Stimulated activated CD4-positive, alpha-beta T cell treated with anti-CD3 and anti-CD28 coated beads, Interleukin-1b, Interleukin-23, amount 100 ng/mL, for 24 hours (primary cell): ENCODE measurements at regions not wholly inside any gene's neighbourhood (a gene's known extent, or its start where the extent isn't known, plus 50 kb on each side); places are given as distances from the start of the nearest gene placed in this dataset.
"Not testable (repeated sequence)": the region's sequence is repeated elsewhere in the genome, so short reads cannot be mapped to it uniquely, and the experiment has no call there.

Source experiments
- DNase-seq, 4 experiments: peaks; one replicate each; pipeline ENCODE4 v3.0.0-alpha.2; 2020; ENCODE audit warnings: low read depth in 4 of 4, low spot score in 1 of 4

- DNase-seq, result no peak
Measured at GRCh38 chr1:213452501-213452900, 401.5 kb downstream of the RPS6KC1 start.

- DNase-seq, result no peak
Measured at GRCh38 chr1:213457186-213457585, 406.1 kb downstream of the RPS6KC1 start.

GRCh38 chr1:213457733-213458132, 406.7 kb downstream of the RPS6KC1 start:
- no peak for DNase-seq

GRCh38 chr1:213462374-213462773, 411.3 kb downstream of the RPS6KC1 start:
- DNase-seq, result not testable (repeated sequence)

GRCh38 chr1:213464786-213465460, 413.9 kb downstream of the RPS6KC1 start:
- DNase-seq, result no peak

DNA sequence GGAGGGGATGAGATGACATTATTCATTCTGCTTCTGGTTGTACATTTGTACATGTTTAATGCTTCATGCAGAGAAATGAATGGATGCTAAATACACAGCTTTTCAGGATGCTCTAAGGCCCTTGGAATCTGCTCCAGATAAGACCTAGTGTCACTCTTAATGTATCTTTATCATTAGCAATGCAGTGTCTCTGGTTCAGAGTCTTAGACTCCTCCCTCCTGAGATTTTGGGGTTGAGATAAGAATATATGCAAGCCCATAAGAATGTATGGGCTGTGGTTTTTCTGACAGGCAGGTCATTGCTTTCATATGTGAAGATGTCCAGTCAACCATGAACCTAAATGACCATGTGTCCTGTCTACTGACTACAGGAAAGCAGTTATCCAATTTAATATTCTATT, 415.5 kb downstream of the RPS6KC1 start:
- DNase-seq, result no peak

DNA sequence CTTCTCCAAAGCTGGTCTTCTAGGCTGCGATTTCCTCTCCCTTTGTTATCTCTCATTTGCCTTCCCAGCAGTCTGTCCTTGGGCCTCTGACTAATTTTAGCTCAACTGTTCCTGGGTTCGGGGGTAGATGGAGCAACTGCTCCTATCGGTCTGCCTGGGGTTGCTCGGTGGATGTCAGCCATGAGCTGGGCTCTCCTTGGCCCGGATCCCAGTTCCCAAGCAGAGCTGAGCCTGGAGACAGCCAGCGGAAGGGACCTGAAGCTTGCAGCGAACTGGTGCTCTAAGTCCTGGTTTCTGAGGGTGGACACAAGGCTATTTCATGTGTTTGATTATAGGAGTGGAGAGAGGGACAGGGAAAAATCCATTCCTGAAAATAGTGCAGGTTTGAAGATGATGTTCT, 423.0 kb downstream of the RPS6KC1 start:
- DNase-seq, result no peak

GRCh38 chr1:213481395-213481794, 430.4 kb downstream of the RPS6KC1 start:
- no peak for DNase-seq

DNA sequence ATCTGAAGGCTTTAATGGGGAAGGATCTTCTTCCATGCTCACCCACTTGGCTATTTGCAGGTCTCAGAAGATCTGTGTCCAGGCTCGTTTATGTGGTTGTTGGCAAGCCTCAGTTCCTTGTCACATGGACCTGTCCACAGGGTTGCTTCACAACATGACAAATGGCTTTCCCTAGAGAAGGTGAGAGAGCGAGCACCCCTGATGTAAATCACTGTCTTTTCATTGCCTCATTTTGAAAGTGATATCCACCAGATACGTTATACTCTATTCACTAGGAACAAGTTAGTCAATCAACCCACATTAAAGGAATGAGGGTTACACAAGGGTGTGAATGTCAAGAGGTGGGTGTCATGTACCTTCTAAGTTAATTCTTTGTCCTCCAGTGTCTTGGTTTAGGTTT, 433.3 kb downstream of the RPS6KC1 start:
- DNase-seq, result no peak

DNA sequence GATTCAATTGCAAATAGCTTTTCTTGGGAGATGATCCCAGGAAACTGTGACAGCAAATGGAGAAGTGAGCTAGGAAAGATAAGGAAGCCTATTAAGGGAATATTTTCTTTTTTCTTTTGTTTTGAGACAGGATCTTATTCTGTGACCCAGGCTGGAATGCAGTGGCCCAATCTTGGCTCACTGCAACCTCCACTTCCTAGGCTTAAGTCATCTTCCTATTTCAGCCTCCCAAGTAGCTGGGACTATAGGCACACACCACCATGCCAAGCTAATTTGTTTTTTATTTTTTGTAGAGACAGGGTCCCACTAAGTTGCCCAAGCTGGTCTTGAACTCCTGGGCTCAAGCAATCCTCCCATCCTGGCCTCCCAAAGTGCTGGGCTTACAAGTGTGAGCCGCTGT, 433.7 kb downstream of the RPS6KC1 start:
- no peak for DNase-seq

GRCh38 chr1:213486488-213486887, 435.4 kb downstream of the RPS6KC1 start:
- DNase-seq, result no peak

DNA sequence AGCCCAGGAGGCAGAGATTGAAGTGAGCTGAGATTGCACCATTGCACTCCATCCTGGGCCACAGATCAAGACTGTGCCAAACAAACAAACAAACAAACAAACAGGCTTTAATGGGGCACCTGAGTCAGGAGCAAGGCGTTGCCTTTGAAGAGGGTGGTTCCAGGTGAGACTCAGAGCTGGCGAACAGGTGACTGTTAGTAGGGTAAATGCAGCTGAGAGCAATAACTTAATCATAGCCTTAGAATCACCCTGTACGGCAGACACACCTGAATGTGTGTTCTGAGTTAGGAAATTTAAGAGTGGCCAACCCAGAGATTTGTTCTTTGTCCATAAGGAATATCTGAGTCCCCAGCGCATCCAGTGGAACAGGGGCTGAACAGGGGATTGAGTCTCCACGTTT, 440.4 kb downstream of the RPS6KC1 start:
- DNase-seq, result no peak

DNA sequence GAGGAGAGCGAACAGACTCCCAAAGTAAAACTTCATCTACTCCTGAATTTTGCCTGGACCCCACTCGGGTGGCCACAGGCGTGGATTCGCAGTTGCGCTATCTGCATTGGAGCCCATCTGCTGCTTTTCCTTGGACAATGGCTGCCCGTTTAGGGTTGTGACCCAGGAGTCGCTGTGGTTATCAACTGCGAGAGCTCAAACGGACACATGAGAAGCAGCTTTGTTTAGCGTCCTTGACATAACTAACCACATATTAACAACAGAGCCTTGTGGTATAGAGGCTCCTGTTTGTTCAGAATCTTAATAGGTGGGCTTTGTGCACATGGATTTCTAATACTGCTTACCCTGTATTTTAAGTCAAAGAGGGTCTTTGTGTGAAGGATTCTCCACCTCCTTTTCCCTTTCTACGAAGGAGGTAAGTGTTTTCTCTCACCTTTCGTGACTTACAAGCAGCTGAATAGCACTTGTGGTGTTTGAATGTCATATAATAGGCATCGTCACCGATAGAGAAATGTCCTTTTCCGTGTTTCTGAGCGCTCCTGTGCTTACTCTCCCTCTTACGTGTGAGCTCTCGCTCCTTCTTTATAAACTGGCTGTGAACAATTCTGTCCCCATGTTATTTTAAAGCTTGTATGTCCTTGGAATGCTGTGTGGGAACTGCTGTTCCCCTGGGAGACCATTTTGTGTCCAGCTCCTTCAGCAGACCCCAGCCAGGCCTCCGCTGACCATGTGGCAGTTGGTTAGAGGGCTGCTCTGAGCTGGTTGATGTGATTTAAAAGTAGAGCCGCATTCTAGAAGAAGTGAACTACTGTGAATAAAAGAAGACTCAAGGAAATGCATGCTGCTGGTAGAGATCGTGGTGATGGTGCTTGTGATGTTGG, 441.4 kb downstream of the RPS6KC1 start:
- DNase-seq, result no peak

- DNase-seq, result no peak
Measured at GRCh38 chr1:213499444-213499843, 448.4 kb downstream of the RPS6KC1 start.

DNA sequence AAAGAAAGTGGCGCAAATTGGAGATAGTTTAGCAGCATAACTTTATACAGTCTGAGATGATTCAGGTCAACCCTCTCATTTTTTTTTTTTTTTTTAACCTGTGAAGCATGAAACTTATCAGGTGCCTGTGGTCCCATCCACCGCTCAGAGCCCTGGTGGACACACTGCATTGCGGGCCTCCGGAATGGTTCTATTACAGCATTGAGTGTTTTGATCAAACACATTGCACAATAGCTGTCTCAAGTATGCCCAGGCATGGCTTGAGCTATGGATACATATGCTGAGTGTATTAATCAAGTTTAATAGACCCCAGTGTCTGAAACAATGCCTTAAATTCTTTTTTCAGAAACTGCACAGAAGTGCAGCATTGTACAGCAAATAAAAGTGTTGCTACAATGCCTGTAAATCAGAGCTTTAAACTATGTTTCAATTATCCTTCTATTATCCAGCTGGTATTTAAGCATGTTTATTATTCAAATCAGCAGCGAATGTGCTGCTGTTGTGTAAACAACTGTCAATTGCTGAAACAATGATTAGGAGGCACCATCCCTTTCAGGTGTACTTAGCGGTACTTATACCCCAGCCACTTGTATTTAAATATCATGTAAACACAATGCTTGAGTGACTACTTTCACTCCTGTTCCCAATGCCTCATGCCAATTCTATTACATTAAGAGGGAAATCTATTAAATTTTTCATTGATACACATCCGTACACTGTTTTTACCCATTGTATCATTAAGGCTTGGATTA, 456.6 kb downstream of the RPS6KC1 start:
- DNase-seq, result no peak

- DNase-seq, result no peak
Measured at GRCh38 chr1:213511173-213511572, 460.1 kb downstream of the RPS6KC1 start.

- DNase-seq, result no peak
Measured at GRCh38 chr1:213512316-213512715, 461.3 kb downstream of the RPS6KC1 start.

- DNase-seq, result no peak
Measured at GRCh38 chr1:213513006-213513405, 462.0 kb downstream of the RPS6KC1 start.

- DNase-seq, result not testable (repeated sequence)
Measured at GRCh38 chr1:213514408-213515179, 463.6 kb downstream of the RPS6KC1 start.

GRCh38 chr1:213519098-213519497, 468.1 kb downstream of the RPS6KC1 start:
- no peak for DNase-seq

- DNase-seq, result no peak
Measured at GRCh38 chr1:213521206-213521605, 466.6 kb upstream of the PROX1 start.
